ENCODE measurements at regions not wholly inside any gene's neighbourhood (a gene's known extent, or its start where the extent isn't known, plus 50 kb on each side); places are given as distances from the start of the nearest gene placed in this dataset.

- TF ChIP-seq POLR2A (IDR thresholded peaks at IDR 0.05) (no peak), CTCF (IDR thresholded peaks at IDR 0.05 in 8 of 11, conservative IDR thresholded peaks at IDR 0.05 in 3 of 11) (no peak), POLR2AphosphoS5 (IDR thresholded peaks at IDR 0.05) (no peak)
Observed at GRCh38 chr2:212902421-212902820, 249.0 kb downstream of the IKZF2 start.

All from spleen (tissue), 7 donors.